Retinal pigment epithelial cell (primary cell): ENCODE measurements at regions not wholly inside any gene's neighbourhood (a gene's known extent, or its start where the extent isn't known, plus 50 kb on each side); places are given as distances from the start of the nearest gene placed in this dataset.

ENCODE experiments used
- DNase-seq: peaks from one replicate; pipeline ENCODE4 v3.0.0-alpha.2; 2010; ENCODE audit warnings: low read depth
- H3K4me3 ChIP-seq: 2 replicates; pipeline ENCODE4 v1.5.1; 2011; ENCODE audit warnings: mild to moderate bottlenecking, low read length, control low read depth, moderate library complexity
- CTCF ChIP-seq: conservative IDR thresholded peaks from 2 replicates; pipeline ENCODE4 v1.5.1; 2011; ENCODE audit warnings: low read depth, low read length, control low read depth, inconsistent platforms

GRCh38 chr2:79387431-79387830 is 125.4 kb upstream of the CTNNA2 start:
- no peak for DNase-seq
- H3K4me3 ChIP-seq, result no peak overlapping the region
- no peak for TF ChIP-seq CTCF

- TF ChIP-seq CTCF, result no peak
- no peak for DNase-seq
- no peak overlapping the region for H3K4me3 ChIP-seq
These were observed 129.2 kb upstream of the CTNNA2 start for GRCh38 chr2:79383681-79384080.

GRCh38 chr2:79375817-79376216 is 137.0 kb upstream of the CTNNA2 start:
- no peak for DNase-seq
- no peak overlapping the region for H3K4me3 ChIP-seq
- TF ChIP-seq CTCF, result no peak

GRCh38 chr2:79373358-79374130 is 139.3 kb upstream of the CTNNA2 start:
- no peak for TF ChIP-seq CTCF
- no peak overlapping the region for H3K4me3 ChIP-seq
- DNase-seq, result no peak

- no peak overlapping the region for H3K4me3 ChIP-seq
- no peak for TF ChIP-seq CTCF
- DNase-seq, result no peak
These were observed 141.8 kb upstream of the CTNNA2 start for GRCh38 chr2:79370976-79371538.

- no peak for TF ChIP-seq CTCF
- no peak overlapping the region for H3K4me3 ChIP-seq
- DNase-seq, result no peak
These were observed 143.7 kb upstream of the CTNNA2 start for GRCh38 chr2:79369127-79369526.

- no peak for DNase-seq
- no peak overlapping the region for H3K4me3 ChIP-seq
- TF ChIP-seq CTCF, result no peak
These were observed 144.7 kb upstream of the CTNNA2 start for GRCh38 chr2:79368116-79368630.
